ENCODE measurements at regions not wholly inside any gene's neighbourhood (a gene's known extent, or its start where the extent isn't known, plus 50 kb on each side); places are given as distances from the start of the nearest gene placed in this dataset.
A peak's percentile ranks its signal among the peaks of the same experiment; 100 is the strongest.

DNA sequence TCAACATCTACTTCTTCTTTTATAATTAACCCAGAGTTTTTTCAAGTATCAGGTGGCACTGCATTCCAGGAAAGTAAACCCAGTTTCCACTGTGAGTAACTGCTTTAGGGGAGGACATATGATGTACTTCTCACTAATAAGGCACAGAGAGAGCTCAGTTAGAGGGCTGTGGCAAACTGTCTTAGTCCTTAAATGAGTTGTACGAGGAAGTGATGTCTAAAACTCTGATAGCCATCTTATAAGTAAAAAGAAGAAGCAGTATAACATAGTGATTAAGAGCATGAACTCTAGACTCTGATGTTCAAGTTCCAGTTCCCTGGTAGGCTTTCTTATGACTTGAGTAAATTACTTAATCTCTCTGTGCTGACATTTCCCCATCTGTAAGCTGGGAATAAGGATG, 58.7 kb upstream of the PTGS2 start:
- Mint-ChIP-seq H3K9me3 (ENCODE audit: low read depth, unreplicated experiment) (no peaks in the 10 kb centered on the region), H3K4me1 (ENCODE audit: low read depth, unreplicated experiment) (peaks cover 12% of the 10 kb centered on the region), H3K36me3 (ENCODE audit: insufficient read depth, unreplicated experiment) (no peaks in the 10 kb centered on the region), H3K4me3 (ENCODE audit: low read depth, unreplicated experiment) (no peak overlapping the region), H3K27ac (ENCODE audit: unreplicated experiment) (no peak overlapping the region), H3K27me3 (ENCODE audit: unreplicated experiment) (no peaks in the 10 kb centered on the region)
- no peak for TF ChIP-seq CTCF (IDR thresholded peaks at IDR 0.05; ENCODE audit: unreplicated experiment)
- no peak for DNase-seq
- no TSS peak for BruUV-seq (replicated peaks)
- intact Hi-C loops (cut with micrococcal nuclease; ENCODE audit: unreplicated experiment) = no loop called here
- CTCF ChIA-PET = interaction anchor here (0.8 to 1.5 kb wide), 2 partner anchors 16 to 58 kb away, joined by 3 to 7 read pairs; no protein-coding TSS in a partner anchor

GRCh38 chr1:186736971-186737685, 56.9 kb upstream of the PTGS2 start:
- Mint-ChIP-seq H3K27ac (ENCODE audit: unreplicated experiment) (no peak overlapping the region), H3K36me3 (ENCODE audit: insufficient read depth, unreplicated experiment) (no peaks in the 10 kb centered on the region), H3K4me1 (ENCODE audit: low read depth, unreplicated experiment) (peaks cover 12% of the 10 kb centered on the region), H3K27me3 (ENCODE audit: unreplicated experiment) (no peaks in the 10 kb centered on the region), H3K4me3 (ENCODE audit: low read depth, unreplicated experiment) (no peak overlapping the region), H3K9me3 (ENCODE audit: low read depth, unreplicated experiment) (no peaks in the 10 kb centered on the region)
- CTCF ChIA-PET = interaction anchor here (0.5 kb wide), 1 partner anchor 335 kb away, joined by 3 read pairs; no protein-coding TSS in a partner anchor
- no TSS peak for BruUV-seq (replicated peaks)
- no peak for DNase-seq
- intact Hi-C loops (cut with micrococcal nuclease; ENCODE audit: unreplicated experiment) = no loop called here
- TF ChIP-seq CTCF (IDR thresholded peaks at IDR 0.05; ENCODE audit: unreplicated experiment) = no peak

- Mint-ChIP-seq H3K4me1 (ENCODE audit: low read depth, unreplicated experiment) (peaks cover 24% of the 10 kb centered on the region), H3K4me3 (ENCODE audit: low read depth, unreplicated experiment) (no peak overlapping the region), H3K36me3 (ENCODE audit: insufficient read depth, unreplicated experiment) (no peaks in the 10 kb centered on the region), H3K27ac (ENCODE audit: unreplicated experiment) (no peak overlapping the region), H3K9me3 (ENCODE audit: low read depth, unreplicated experiment) (peaks cover 2% of the 10 kb centered on the region), H3K27me3 (ENCODE audit: unreplicated experiment) (no peaks in the 10 kb centered on the region)
- intact Hi-C loops (cut with micrococcal nuclease; ENCODE audit: unreplicated experiment) = no loop called here
- CTCF ChIA-PET = no interaction called here
- no peak for TF ChIP-seq CTCF (IDR thresholded peaks at IDR 0.05; ENCODE audit: unreplicated experiment)
- no peak for DNase-seq
- no TSS peak for BruUV-seq (replicated peaks)
Observed at GRCh38 chr1:186735463-186735862, 55.2 kb upstream of the PTGS2 start.

- Mint-ChIP-seq H3K9me3 (ENCODE audit: low read depth, unreplicated experiment) (peaks cover 12% of the 10 kb centered on the region), H3K27ac (ENCODE audit: unreplicated experiment) (peak overlapping the region; percentile 25), H3K36me3 (ENCODE audit: insufficient read depth, unreplicated experiment) (no peaks in the 10 kb centered on the region), H3K4me3 (ENCODE audit: low read depth, unreplicated experiment) (no peak overlapping the region), H3K27me3 (ENCODE audit: unreplicated experiment) (no peaks in the 10 kb centered on the region), H3K4me1 (ENCODE audit: low read depth, unreplicated experiment) (peaks cover 13% of the 10 kb centered on the region)
- BruUV-seq (replicated peaks) = no TSS peak
- intact Hi-C loops (cut with micrococcal nuclease; ENCODE audit: unreplicated experiment) = no loop called here
- no peak for DNase-seq
- CTCF ChIA-PET = interaction anchor here (1.2 to 1.3 kb wide), 2 partner anchors 8 to 14 kb away, joined by 3 to 4 read pairs; no protein-coding TSS in a partner anchor
- no peak for TF ChIP-seq CTCF (IDR thresholded peaks at IDR 0.05; ENCODE audit: unreplicated experiment)
Observed at GRCh38 chr1:186730951-186731729, 50.9 kb upstream of the PTGS2 start.
